GM18517 (cell line): ENCODE measurements at regions not wholly inside any gene's neighbourhood (a gene's known extent, or its start where the extent isn't known, plus 50 kb on each side); places are given as distances from the start of the nearest gene placed in this dataset.
A peak's percentile ranks its signal among the peaks of the same experiment; 100 is the strongest.
"Not testable (repeated sequence)": the region's sequence is repeated elsewhere in the genome, so short reads cannot be mapped to it uniquely, and the experiment has no call there.

Experiments used
- ATAC-seq: cut with Tn5 transposase; IDR thresholded peaks from one replicate; pipeline ENCODE4 v1.9.1; 2021; ENCODE audit warnings: mild to moderate bottlenecking, moderate library complexity; ENCODE audit not compliant: unreplicated experiment

GRCh38 chr17:18546514-18547398 lies 70.2 kb downstream of the LGALS9C start:
- not testable (repeated sequence) for ATAC-seq

- ATAC-seq, result not testable (repeated sequence)
These were observed 80.5 kb downstream of the LGALS9C start for GRCh38 chr17:18557086-18557485.

- ATAC-seq, result peak; percentile 70
These were observed 80.7 kb downstream of the TBC1D28 start for GRCh38 chr17:18563381-18564098.

GRCh38 chr17:18564099-18564448 lies 80.1 kb downstream of the TBC1D28 start:
- ATAC-seq, result peak; percentile 39

- ATAC-seq, result not testable (repeated sequence)
These were observed 75.8 kb downstream of the TBC1D28 start for GRCh38 chr17:18568108-18568995.

GRCh38 chr17:18569489-18569913 lies 74.7 kb downstream of the TBC1D28 start:
- not testable (repeated sequence) for ATAC-seq

GRCh38 chr17:18572536-18572935 lies 71.7 kb downstream of the TBC1D28 start:
- not testable (repeated sequence) for ATAC-seq

- not testable (repeated sequence) for ATAC-seq
These were observed 70.1 kb downstream of the TBC1D28 start for GRCh38 chr17:18574137-18574536.
